ENCODE measurements at regions not wholly inside any gene's neighbourhood (a gene's known extent, or its start where the extent isn't known, plus 50 kb on each side); places are given as distances from the start of the nearest gene placed in this dataset.
"Not testable (repeated sequence)": the region's sequence is repeated elsewhere in the genome, so short reads cannot be mapped to it uniquely, and the experiment has no call there.

DNA sequence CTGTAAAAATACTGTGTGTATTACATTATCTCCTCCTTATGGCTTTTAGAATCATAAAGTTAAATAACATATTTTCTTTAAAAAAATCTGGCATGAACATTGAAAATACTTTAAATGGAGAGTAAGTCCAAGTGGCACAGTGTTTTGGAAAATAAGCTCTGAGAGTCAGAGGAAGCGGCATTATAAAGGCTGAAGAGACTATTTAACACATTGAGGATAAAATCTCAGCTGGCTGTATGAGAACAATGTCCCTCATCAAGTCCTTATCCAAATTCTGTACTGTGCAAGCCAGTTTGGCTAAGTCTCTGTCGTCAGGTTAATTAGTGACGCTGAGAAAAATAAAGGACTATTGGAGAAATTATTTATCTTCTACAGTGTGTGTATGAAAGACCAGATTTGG lies 245.5 kb downstream of the MFSD1 start:
- Histone ChIP-seq H3K4me3 (ENCODE audit: low read length) (no peak overlapping the region), H3K4me1 (ENCODE audit: insufficient read depth, low read length) (no peaks in the 10 kb centered on the region), H3K9me3 (ENCODE audit: low read depth, low read length) (no peaks in the 10 kb centered on the region), H3K27me3 (ENCODE audit: insufficient read depth, low read length) (no peaks in the 10 kb centered on the region)

DNA sequence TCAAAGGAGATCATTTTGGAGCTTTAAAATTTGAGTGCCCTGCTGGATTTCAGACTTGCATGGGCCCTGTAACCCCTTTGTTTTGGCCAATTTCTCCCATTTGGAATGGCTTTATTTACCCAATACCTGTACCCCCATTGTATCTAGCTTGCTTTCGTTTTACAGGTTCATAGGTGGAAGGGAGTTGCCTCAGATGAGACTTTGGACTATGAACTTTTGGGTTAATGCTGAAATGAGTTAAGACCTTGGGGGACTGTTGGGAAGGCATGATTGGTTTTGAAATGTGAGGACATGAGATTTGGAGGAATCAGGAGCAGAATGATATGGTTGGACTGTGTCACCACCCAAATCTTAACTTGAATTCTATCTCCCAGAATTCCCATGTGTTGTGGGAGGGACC lies 250.6 kb downstream of the MFSD1 start:
- not testable (repeated sequence) for H3K4me1 ChIP-seq (ENCODE audit: insufficient read depth, low read length); H3K27me3 ChIP-seq (ENCODE audit: insufficient read depth, low read length); H3K4me3 ChIP-seq (ENCODE audit: low read length); H3K9me3 ChIP-seq (ENCODE audit: low read depth, low read length)

- H3K4me3 ChIP-seq (ENCODE audit: low read length) = no peak overlapping the region
- H3K27me3 ChIP-seq (ENCODE audit: insufficient read depth, low read length) = no peaks in the 10 kb centered on the region
- no peaks in the 10 kb centered on the region for H3K4me1 ChIP-seq (ENCODE audit: insufficient read depth, low read length)
- no peaks in the 10 kb centered on the region for H3K9me3 ChIP-seq (ENCODE audit: low read depth, low read length)
Observed at GRCh38 chr3:159057621-159058020, 255.8 kb downstream of the MFSD1 start.

GRCh38 chr3:159058859-159059258 lies 257.0 kb downstream of the MFSD1 start:
- Histone ChIP-seq H3K27me3 (ENCODE audit: insufficient read depth, low read length) (no peaks in the 10 kb centered on the region), H3K4me3 (ENCODE audit: low read length) (no peak overlapping the region), H3K9me3 (ENCODE audit: low read depth, low read length) (no peaks in the 10 kb centered on the region), H3K4me1 (ENCODE audit: insufficient read depth, low read length) (no peaks in the 10 kb centered on the region)

GRCh38 chr3:159059395-159059794 lies 257.5 kb downstream of the MFSD1 start:
- H3K4me1 ChIP-seq (ENCODE audit: insufficient read depth, low read length) = no peaks in the 10 kb centered on the region
- no peak overlapping the region for H3K4me3 ChIP-seq (ENCODE audit: low read length)
- H3K9me3 ChIP-seq (ENCODE audit: low read depth, low read length) = no peaks in the 10 kb centered on the region
- no peaks in the 10 kb centered on the region for H3K27me3 ChIP-seq (ENCODE audit: insufficient read depth, low read length)

DNA sequence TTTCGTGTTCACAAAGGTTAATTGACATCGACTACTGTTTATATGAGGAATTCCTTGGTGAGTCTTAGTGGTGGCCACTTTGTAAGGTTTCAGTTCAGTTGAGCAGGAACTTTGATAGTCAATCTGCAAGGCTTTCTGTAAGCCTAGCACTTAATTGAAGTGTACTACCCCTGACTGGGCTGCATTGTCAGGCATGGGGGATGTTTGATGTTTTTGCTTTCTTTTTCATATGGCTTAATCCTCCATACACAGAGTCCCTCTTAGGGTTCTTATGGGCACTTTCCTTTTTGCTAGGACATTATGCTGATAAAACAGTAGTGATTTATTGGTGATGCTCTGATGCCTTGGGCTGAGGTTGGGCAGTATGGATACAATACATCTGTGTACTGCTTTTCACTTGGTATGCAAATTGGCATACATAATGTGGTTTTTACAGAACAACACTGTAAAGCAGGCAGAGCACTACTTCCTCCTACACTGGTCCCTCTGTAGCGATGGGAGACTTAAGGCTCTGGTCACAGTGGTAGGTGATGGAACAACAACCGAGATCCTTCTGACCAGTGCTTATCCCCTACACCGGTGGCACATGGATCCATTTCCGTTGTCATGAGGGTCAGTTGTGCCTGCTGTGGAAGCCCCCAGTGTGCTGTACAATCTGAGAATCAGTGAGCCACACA lies 261.0 kb downstream of the MFSD1 start:
- Histone ChIP-seq H3K9me3 (ENCODE audit: low read depth, low read length) (no peaks in the 10 kb centered on the region), H3K4me3 (ENCODE audit: low read length) (no peak overlapping the region), H3K27me3 (ENCODE audit: insufficient read depth, low read length) (no peaks in the 10 kb centered on the region), H3K4me1 (ENCODE audit: insufficient read depth, low read length) (no peaks in the 10 kb centered on the region)

- H3K27me3 ChIP-seq (ENCODE audit: insufficient read depth, low read length) = no peaks in the 10 kb centered on the region
- no peak within 1 kb of the TSS for H3K4me3 ChIP-seq (ENCODE audit: low read length)
- no peaks in the 10 kb centered on the region for H3K4me1 ChIP-seq (ENCODE audit: insufficient read depth, low read length)
- no peaks in the 10 kb centered on the region for H3K9me3 ChIP-seq (ENCODE audit: low read depth, low read length)
Observed at GRCh38 chr3:159069091-159069490, 267.2 kb downstream of the MFSD1 start, which contains the start of gene IQCJ. TSS of gene IQCJ (plus strand) at chr3:159069319.

DNA sequence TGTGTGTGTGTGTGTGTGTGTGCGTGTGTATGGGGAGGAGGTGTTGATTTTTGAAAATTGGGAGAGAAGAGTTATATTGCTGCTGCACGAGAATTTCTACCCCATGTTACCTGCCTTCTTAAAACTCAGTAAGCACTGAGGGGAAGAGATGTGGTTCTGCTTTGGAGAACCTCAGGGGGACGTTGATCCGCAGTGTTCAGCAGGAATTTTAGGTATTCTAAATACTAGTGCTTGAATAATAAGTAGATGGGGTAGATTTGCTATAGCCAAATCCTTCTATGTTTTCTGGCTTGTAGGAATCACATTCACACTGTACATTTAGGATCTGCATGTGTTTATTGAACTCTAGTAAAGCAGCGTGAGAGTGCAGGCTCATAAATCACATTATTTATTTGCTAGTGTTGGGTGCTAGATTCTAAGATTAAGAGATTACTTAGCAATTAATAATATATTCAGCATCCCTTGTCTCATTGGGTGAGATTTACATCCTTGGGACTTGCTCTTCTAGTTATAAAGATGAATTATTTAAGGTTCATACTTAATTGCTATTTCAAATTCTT lies 268.1 kb downstream of the MFSD1 start:
- Histone ChIP-seq H3K9me3 (ENCODE audit: low read depth, low read length) (no peaks in the 10 kb centered on the region), H3K4me1 (ENCODE audit: insufficient read depth, low read length) (no peaks in the 10 kb centered on the region), H3K4me3 (ENCODE audit: low read length) (no peak overlapping the region), H3K27me3 (ENCODE audit: insufficient read depth, low read length) (no peaks in the 10 kb centered on the region)

- no peak overlapping the region for H3K4me3 ChIP-seq (ENCODE audit: low read length)
- no peaks in the 10 kb centered on the region for H3K9me3 ChIP-seq (ENCODE audit: low read depth, low read length)
- H3K27me3 ChIP-seq (ENCODE audit: insufficient read depth, low read length) = no peaks in the 10 kb centered on the region
- H3K4me1 ChIP-seq (ENCODE audit: insufficient read depth, low read length) = no peaks in the 10 kb centered on the region
Observed at GRCh38 chr3:159074756-159075701, 273.2 kb downstream of the MFSD1 start.

DNA sequence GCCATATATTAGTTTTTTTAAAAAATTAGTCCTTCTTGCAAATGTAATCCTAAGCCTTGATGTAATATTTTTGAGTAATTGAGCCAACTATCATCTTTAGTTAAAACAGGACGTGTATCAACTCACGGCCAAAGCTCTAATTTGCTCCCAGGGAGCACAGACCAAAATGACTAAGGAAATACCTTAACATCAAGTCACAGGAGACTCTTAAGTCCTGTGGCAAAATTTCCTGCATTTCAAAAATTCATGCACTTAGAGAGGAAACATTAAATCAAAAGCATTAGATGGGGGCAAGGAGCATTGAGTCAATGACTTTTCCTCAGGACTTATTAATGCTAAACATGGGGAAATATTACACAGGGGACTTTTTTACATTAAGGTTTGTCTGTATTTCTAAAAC lies 276.0 kb downstream of the MFSD1 start:
- H3K9me3 ChIP-seq (ENCODE audit: low read depth, low read length) = no peaks in the 10 kb centered on the region
- H3K27me3 ChIP-seq (ENCODE audit: insufficient read depth, low read length) = no peaks in the 10 kb centered on the region
- no peaks in the 10 kb centered on the region for H3K4me1 ChIP-seq (ENCODE audit: insufficient read depth, low read length)
- H3K4me3 ChIP-seq (ENCODE audit: low read length) = no peak overlapping the region

DNA sequence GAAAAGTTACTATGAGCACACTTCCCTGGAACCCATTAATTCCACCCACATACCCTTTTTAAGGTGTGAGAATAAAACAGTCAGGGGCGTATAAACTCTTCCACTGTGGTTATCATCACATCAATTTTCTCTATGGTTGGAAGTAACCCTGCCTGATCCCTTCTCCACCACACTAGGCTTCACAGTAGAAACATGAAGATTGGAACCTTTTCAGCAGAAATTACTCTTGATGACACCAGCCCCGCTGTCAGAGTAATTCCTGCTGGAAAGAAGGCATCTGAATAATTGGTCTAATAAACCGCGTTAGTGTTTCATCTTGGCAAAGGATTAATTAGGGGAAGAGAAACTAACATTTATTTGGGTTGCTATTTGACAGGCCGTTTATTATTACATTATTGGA lies 278.4 kb downstream of the MFSD1 start:
- Histone ChIP-seq H3K4me1 (ENCODE audit: insufficient read depth, low read length) (no peaks in the 10 kb centered on the region), H3K4me3 (ENCODE audit: low read length) (no peak overlapping the region), H3K27me3 (ENCODE audit: insufficient read depth, low read length) (no peaks in the 10 kb centered on the region), H3K9me3 (ENCODE audit: low read depth, low read length) (no peaks in the 10 kb centered on the region)

GRCh38 chr3:159080821-159081220 lies 279.0 kb downstream of the MFSD1 start:
- no peak overlapping the region for H3K4me3 ChIP-seq (ENCODE audit: low read length)
- H3K4me1 ChIP-seq (ENCODE audit: insufficient read depth, low read length) = no peaks in the 10 kb centered on the region
- no peaks in the 10 kb centered on the region for H3K9me3 ChIP-seq (ENCODE audit: low read depth, low read length)
- no peaks in the 10 kb centered on the region for H3K27me3 ChIP-seq (ENCODE audit: insufficient read depth, low read length)

DNA sequence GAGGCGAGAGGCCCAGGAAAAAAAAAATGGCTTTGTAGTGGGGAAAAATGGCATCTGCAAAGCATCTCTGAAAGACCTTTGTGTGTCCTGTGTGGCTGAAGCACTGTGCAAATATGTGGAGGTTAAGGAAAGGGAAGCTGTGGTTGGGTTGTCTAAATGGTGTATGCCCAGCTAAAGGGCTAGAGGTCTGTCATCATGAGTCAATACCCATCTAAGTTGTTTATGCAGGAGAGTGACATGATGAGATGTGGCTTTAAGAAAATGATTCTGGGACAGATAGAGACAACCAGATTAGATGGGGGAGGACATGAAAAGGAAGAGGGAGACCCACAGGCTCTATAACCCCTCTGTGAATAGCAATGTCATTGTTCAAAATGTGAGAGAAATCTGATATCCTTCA lies 280.7 kb downstream of the MFSD1 start:
- Histone ChIP-seq H3K4me1 (ENCODE audit: insufficient read depth, low read length) (no peaks in the 10 kb centered on the region), H3K4me3 (ENCODE audit: low read length) (no peak overlapping the region), H3K27me3 (ENCODE audit: insufficient read depth, low read length) (no peaks in the 10 kb centered on the region), H3K9me3 (ENCODE audit: low read depth, low read length) (no peaks in the 10 kb centered on the region)

DNA sequence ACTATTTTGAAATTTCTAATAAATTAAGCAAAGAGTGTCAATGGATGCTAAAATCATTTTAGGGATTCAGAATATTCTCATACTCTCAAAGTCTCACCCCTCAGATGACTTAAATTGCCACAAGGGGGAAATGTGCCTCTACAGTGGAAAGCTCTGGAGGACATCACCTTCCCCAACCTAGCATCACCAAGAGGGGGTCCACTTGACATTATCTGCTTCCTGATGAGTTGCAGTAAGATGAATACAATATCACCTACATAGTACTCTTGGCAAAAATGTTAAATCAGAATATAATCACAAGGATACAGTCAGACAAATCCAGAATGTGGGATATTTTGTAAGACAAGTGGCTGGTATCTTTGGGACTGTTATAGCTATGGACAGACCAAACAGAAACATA lies 290.1 kb downstream of the MFSD1 start:
- Histone ChIP-seq H3K9me3 (ENCODE audit: low read depth, low read length) (no peaks in the 10 kb centered on the region), H3K27me3 (ENCODE audit: insufficient read depth, low read length) (no peaks in the 10 kb centered on the region), H3K4me1 (ENCODE audit: insufficient read depth, low read length) (no peaks in the 10 kb centered on the region)

GRCh38 chr3:159102001-159102400 lies 300.1 kb downstream of the MFSD1 start:
- Histone ChIP-seq H3K27me3 (ENCODE audit: insufficient read depth, low read length) (no peaks in the 10 kb centered on the region), H3K4me1 (ENCODE audit: insufficient read depth, low read length) (no peaks in the 10 kb centered on the region), H3K9me3 (ENCODE audit: low read depth, low read length) (no peaks in the 10 kb centered on the region), H3K4me3 (ENCODE audit: low read length) (no peak overlapping the region)

More for the DNA sequence above, 290.1 kb downstream of the MFSD1 start:
- no peak overlapping the region for H3K4me3 ChIP-seq (ENCODE audit: low read length)
